NCI-H2196 (cell line): ENCODE measurements at regions not wholly inside any gene's neighbourhood (a gene's known extent, or its start where the extent isn't known, plus 50 kb on each side); places are given as distances from the start of the nearest gene placed in this dataset.
"Not testable (repeated sequence)": the region's sequence is repeated elsewhere in the genome, so short reads cannot be mapped to it uniquely, and the experiment has no call there.

Source experiments
- DNase-seq: peaks from one replicate; lab custom pipeline; 2025; ENCODE audit not compliant: unreplicated experiment; lab: John Stamatoyannopoulos, UW

DNA sequence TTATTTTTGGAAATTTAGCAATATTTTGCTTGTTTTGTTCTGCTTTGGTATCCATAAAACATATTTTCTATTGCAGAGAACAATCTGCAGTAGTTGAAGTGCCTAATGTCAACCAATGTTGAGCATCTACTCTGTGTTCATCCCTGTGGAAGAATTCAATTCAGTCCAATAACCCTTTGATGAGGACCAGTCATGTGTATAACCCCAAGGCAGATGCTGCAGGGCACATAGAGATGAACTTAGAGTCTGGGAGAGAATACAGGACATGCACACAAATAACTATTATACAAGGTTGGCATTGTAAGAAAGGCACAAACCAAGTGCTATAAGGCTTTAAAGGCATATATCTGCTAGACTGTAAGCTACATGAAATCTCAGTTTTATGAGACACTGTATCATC, 304.7 kb downstream of the LRIG3 start:
- no peak for DNase-seq

DNA sequence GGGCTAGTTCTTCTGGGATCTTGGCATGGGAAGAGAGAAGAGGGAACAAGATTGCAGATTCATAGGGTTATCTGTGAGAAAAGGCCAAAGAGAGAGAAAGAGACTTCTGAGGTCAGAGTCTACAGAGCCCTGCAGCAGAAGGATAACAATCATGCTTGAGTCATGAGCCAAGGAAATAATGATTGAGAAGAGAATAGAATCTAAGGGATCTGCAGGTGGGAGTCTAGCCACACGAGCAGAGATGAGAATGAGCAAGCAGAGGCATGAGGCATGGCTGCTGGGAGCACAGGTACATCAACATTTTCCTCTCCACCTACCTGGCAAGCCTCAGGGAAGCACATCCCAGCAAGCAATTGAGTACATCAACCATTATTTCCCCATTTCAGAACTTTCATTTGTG, 303.7 kb downstream of the LRIG3 start:
- DNase-seq: no peak

DNA sequence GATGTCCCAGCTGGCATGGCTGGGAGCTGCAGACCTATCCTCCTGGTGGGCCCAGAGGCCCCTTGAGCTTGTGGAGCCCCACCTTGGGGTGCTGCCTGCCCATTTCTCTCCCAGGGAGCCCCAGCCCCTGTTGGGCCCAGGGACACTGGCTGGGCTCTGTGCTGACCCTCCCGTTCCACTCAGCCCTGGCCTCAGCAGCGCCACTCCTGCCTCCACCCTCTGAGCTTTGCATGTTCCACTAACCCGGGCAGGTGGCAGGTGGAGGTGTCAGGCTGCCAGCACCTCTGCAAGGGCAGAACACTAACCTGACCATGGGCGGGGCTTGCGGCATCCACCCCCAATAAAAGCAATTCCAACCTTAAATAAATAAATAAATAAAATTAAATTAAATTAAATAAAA, 299.2 kb downstream of the LRIG3 start:
- DNase-seq: no peak

DNA sequence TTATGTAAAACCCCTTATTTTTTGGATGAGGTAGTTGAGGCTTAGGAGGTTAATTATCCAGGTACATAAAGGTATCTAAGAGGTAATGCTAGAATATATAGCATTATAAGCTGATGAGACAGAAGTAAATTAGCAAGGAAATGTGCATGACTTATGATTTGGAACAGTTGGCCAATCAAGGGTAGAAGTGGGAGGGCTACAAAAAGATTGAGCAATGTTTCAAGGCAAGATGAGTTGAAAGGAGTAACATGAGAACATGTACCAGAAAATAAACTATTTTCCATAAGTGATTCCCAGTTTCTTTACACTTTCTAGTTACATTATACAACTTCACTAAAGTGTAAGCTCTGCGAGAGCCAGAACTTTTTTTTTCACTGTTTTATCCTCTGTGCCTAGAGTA, 290.9 kb downstream of the LRIG3 start:
- no peak for DNase-seq

DNA sequence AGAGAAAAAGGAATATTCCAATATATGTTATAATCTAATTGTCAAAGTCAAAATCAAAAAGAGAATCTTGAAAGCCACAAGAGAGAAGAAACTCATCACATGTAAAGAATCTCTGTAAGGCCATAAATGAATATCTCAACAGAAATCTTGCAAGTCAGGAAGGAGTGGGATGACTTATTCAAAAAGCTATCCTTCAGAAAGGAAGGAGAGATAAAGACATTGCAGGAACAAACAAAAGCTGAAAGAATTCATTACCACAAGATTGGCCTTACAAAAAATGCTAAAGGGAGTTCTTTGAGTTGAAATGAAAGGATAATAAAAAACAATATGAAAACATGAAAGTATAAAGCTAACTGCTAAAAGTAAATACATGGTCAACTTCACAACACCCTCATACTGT, 286.8 kb downstream of the LRIG3 start:
- DNase-seq: no peak

DNA sequence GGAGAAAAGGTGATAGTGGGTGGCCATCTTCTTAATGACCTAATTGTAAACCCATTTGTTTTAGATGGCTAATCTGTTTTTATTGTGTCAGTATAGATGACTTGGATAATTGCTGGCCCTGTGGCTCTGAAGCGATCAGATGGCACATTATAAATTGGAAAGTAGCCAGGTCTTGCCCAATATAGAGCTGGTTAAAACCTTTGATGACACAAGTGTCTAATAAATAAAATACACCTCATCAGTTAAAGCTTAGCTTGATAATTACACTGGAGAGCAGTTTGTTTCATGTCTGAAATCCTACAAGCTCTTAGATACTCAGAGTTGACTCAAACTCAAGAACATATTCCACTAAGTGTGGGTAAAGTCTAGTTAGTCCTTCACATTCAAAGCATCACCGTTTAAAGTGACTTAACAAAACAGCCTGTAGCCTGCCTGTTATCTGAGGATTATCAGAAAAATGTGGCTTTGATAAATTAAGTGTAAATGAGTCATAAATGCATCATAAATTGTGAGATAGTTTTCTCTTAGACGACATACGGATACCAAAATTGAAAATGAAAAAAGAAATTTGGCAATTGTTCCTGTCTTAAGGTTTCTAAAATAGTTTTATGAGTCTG, 280.9 kb downstream of the LRIG3 start:
- peak; percentile 59 for DNase-seq

DNA sequence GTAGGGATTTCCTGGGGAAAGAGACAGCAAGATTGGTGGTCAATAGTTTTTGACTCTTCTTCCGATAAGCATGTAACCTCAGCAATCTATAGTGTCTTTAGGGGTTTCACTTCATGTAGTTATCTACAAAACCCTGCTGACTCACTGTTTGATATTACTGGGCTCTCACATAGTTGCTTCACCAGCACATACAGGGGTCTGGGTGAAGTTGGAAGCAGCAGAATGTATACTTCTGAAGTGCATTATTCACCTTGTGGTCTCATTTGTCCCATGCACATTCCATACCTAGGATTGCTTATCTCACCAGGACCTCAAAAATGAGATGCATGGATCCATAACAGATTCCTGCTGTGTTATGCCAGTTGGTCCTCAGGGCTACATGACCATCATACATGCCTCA, 280.0 kb downstream of the LRIG3 start:
- DNase-seq: no peak

DNA sequence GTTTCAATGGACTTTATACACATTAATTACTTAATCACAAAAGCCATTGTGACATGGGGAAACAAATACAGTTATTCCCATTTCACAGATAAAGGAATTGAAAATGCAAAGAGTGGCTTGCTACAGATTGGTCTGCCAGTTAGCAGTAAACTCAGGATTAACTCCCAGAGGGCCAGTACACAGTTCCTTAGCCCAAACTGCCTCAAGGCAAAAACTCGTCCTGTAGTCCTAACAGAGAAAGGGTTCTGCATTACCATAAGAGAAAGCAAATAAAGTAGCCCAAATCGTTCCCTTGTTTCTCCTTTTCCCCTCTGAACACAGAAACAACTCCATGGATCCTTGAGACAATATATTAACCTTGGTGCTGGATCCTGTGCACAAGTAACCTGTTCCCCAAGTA, 274.4 kb downstream of the LRIG3 start:
- DNase-seq: no peak

DNA sequence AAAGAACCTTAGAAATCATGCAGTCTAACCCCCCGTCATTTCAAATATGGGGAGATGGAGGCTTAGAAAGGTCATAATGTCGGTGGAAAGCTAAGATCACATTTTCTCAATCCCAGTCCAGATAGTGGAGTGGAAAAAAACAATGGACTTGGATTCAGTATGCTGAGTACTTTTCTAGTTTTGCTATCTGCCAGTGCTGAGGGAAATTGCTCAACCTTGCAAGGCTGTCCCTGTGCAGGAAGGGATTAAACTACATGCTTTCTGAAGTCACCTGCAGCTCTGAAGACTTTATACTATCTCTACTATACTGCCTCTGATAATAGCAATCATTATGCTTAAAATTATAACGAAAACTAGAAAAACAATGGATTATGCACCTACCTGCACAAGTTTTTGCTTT, 272.8 kb downstream of the LRIG3 start:
- no peak for DNase-seq

DNA sequence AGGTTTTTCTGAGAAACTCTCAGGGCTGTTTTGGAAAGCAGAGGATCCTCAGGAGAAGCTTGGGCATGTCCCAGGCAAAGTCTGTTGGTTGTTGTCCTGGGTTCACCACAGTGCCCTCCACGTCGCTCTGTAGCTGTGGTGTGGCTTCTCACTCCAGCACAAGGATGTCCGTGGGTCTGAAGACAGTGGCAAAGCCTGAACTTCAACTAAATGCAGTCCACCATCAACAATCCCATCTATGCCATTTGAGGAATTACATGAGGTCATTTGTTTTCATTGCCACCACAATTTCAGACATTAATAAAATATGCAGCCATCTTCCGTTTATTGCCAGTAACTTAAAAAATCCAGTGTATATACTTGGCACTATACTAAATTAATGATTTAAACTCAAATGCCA, 272.1 kb downstream of the LRIG3 start:
- no peak for DNase-seq

DNA sequence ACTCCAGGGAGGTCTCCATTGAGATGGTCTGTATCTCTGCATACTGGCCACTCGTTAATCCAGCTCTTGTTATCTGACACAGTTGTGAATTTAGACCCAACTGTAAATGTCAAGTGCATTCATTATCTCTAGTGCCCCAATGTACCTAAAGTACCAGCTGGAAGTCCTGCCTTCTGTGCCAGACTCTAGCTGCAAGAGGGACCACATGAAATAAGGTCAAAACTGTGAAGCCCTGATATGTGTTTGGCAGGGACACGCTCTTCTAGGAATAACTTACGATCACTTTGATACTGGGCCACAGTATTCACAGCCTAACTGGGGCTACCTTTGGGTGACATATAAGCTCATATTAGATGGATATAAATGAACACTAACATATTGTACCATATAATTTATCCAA, 268.5 kb downstream of the LRIG3 start:
- no peak for DNase-seq

DNA sequence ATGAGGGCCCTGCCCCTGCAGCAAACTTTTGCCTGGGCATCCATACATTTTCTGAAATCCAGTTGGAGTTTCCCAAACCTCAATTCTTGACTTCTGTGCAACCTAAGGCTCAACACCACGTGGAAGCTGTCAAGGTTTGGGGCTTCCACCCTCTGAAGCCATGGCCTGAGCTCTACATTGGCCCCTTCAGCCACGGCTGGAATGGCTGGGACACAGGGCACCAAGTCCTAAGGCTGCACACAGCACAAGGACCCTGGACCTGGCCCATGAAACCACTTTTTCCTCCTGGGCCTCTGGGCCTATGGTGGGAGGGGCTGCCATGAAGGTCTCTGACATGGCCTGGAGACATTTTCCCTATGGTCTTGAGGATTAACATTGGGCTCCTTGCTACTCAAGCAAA, 266.3 kb downstream of the LRIG3 start:
- no peak for DNase-seq

DNA sequence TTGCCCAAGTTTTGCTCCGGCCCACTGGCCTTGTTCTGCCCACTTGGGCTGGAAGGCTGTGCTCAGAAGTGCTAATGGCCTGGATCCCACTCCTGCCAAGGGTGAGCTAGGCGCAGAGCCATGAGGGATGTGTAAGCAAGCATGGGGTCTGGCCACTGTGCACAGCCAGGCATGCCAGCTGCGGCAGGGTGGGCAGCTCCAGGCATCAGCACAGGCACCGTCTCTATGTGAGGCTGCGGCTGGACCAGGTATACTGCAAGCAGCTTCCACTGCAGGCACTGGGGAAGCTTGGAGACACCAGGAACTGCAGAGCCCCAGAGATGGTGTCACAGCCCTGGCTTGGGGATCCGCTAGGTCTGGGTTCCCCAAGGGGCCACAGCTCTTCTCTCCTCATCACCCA, 264.9 kb downstream of the LRIG3 start:
- DNase-seq: no peak

DNA sequence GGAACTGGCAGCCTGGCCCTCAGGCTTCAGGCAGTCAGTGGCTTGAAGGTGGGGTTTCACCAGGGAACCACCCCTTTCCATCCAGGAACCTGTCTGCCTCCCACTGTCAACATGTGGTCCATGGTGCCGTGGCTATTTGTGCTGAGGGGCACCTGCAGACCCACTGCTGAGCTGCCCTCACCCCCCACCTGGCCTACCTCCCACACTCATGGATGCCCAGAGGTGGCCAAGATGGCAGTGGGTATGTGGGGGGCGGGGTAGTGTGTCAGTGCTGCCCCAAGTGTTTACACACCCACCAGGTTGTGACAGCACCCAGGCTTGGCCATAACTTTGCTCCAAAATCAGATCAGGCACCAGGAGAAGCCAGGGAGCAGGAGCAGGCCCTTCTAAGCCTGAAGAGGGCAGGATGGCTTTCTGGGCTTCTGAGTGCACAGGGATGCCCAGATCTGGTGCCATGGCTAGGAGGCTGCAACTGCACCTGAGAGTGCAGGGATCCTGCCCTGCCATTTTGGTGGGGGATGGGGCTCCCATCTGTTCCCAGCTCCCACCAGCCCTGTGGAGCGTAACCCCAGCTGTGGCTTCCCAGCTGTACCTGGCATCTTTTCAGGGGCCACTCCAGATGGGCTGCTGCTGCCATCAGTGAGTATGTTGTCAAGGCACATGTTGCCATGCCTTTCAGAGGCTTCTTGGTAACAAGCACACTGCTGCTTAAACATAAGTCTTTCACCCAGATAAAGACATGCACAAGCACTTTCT, 263.9 kb downstream of the LRIG3 start:
- DNase-seq: no peak

DNA sequence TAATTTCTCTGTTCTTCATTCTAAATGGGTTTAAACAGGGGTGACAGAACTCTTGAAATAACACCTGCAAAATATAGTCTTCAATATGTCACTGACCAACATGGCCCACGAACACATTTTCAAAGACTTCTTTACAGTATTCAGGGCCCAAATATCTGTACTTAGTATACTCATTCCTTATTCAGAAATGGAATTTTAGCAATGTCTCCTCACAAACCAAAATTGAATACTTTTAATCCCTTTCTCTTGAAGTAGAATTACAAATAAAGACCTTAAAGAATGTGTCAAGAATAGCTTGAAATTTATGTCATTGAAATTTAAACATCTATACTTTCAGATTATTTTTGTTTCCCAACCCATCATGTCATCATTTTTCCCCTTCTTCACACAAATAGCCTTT, 263.1 kb downstream of the LRIG3 start:
- no peak for DNase-seq

DNA sequence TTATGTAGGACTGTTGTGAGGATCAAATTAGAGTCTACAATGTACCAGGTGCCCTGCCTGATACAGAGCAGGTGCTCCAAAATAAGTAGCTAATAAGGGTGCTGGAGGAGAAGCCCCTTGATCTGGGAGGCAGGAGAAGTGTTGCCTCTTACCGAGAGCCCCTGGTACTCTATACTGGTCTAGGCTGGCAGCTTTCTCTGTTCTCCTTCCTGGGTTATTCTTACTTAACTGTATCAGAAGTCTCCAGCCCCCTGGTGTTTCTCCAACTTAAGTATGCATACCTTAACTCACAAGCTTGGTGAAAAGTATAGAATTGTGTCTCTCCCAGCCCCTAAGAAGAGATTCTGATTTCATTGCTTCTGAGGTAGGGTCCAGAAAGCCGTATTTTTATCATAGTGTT, 254.9 kb downstream of the LRIG3 start:
- no peak for DNase-seq

DNA sequence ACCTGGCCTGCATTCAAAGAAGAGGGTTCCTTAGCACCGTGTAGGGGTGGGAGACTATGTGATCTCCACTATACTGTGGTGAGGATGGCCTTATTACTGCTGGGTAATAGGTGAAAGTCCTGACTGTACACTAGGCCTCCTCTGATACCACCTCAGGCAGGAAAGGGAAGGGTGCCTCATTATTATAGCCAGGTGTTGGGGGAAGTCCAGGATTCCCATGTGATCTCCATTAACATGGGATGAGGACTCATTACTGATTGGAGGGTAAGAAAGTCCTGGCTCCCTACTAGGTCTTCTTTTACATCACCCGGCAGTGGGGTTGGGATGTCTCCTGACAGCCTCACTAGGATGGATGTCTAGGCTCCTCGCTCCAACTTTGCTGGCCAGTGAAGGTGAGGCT, 252.1 kb downstream of the LRIG3 start:
- DNase-seq: no peak

DNA sequence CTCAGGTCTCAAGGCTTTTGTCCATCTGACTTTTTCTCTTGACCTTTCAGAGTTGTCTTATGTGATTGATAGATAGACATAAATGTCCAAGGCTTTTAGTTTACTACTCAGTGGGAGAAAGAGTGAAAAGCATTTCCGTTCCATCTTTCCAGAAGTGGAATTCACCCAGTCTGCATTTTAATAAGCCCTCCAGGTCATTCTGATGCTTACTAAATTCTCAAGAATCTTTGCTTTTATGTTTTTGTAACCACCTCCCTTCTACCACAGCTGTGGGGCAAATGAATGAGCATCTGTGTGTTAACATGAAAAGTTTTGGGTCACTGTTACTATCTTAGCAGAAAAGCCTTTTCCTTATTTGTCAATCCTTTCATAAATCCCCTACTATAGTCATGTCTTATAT, 251.4 kb downstream of the LRIG3 start:
- no peak for DNase-seq

DNA sequence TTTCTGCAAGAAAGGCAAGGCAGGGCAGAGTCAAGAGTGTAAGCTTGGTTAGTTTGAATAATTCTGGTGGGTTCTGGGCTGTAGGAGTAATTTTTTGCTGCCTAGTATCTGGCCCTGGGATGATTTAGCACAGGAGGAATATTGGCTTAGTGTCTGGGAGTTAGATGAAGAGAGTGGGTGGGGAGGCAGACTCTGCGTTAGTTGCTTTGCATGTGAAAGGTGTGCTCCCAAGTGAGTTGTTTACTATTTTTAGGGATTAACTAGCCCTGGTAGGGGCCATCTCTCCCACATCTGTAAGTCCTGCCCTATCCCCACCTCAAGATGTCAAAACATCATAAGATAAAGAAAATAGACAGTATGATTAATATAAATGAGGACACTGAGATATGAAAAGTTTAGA, 249.7 kb downstream of the LRIG3 start:
- DNase-seq: no peak

DNA sequence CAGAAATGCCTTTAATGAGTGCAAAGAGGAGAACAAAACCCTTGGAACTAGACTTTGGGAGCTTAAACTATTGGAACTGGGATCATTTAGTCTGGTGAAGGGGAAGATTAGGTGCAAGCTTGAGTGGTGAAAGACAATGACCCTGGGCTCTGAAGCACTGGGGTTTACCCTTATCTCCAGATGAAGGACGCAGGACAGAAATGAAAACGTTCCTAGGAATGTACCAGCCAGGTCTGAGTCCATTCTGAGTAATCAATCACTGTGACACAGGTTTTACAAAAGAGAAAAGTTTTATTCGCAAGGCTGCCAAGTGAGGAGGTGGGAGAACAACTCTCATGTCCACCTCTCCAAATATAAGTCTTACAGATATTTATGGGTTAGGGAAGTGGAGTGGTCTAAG, 249.1 kb downstream of the LRIG3 start:
- DNase-seq: no peak

DNA sequence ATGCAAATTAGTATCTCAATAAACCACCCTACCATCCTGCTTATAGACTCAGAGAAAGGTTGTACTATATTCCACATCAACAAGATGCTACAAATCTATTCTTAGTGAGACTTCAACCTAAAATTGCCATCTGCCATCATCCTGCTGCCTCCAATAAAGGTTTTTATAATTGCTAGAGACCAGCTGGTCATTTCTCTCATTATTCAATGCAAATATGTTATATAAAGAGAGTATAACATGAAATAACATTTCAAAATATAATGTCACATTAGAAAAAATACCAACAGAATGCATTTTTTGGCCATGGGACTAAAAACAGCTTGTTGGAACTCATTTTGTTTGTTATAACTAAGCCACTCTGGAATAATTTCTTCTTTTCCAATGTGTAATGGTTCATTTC, 247.3 kb downstream of the LRIG3 start:
- no peak for DNase-seq

DNA sequence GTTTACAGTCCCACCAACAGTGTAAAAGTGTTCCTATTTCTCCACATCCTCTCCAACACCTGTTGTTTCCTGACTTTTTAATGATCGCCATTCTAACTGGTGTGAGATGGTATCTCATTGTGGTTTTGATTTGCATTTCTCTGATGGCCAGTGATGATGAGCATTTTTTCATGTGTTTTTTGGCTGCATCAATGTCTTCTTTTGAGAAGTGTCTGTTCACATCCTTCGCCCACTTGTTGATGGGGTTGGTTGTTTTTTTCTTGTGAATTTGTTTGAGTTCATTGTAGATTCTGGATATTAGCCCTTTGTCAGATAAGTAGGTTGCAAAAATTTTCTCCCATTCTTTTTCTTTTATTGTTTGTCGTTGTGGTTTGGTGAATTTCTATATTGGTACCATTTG, 242.5 kb downstream of the LRIG3 start:
- not testable (repeated sequence) for DNase-seq

DNA sequence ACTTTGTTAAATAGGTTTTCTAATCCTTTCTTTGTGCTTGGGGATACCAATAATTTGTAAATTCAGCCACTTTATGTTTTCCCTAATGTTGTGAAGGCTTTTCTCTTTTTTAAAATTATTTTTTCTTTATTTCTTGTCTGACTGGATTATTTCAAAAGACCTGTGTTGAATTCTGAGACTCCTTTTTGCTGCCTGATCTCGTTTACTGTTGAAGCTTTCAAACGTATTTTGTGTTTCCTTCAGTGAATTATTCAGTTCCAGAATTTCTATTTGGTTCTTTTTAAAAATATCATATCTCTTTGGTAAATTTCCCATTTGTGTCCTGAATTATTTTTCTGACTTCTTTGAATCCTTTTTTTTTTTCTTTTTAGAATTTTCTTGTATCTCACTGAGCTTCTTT, 241.6 kb downstream of the LRIG3 start:
- no peak for DNase-seq
